GM19372 (cell line): ENCODE measurements at regions not wholly inside any gene's neighbourhood (a gene's known extent, or its start where the extent isn't known, plus 50 kb on each side); places are given as distances from the start of the nearest gene placed in this dataset.

Source experiments
- ATAC-seq: cut with Tn5 transposase; IDR thresholded peaks from one replicate; pipeline ENCODE4 v1.9.1; 2021; ENCODE audit warnings: mild to moderate bottlenecking, low read depth, moderate library complexity; ENCODE audit not compliant: unreplicated experiment

DNA sequence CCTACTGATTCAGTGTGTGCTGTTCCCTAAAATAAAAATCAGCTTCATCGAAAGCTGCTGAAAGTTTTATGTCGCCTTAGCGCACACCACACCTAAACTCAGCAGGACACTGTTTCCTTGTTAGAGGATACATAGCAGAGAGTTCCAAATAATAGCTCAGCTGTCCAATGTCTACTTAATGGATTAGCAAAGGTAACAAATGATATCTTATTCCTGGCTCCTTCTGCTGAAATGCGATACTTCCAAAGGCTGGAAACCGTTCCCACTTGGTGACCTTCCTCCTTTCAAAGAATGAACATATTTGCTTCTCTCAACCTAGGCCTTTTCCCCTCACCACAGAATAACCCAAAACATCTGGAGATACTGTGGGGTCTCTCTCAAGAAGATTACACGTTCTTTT is 189.5 kb upstream of the GMDS start:
- no peak for ATAC-seq

DNA sequence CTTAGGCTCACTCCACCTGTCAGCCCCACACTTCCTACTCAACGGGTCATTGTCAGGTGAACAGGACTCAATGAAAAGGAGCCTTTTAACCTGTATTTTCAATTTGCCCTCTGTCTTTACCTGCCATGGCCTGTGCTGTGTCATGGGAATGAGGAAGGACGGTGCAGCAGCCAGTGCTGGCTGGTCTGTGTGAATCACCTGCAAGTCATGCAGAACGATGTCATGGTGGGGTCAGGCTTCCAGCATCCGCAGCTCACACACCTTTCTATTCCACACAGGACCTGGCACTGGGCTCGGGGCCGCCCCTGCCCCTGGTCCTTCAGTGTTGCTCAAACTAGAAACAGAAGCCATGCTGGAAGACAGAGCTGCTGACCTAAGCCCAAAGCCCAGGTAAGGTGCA is 188.7 kb upstream of the GMDS start:
- no peak for ATAC-seq

DNA sequence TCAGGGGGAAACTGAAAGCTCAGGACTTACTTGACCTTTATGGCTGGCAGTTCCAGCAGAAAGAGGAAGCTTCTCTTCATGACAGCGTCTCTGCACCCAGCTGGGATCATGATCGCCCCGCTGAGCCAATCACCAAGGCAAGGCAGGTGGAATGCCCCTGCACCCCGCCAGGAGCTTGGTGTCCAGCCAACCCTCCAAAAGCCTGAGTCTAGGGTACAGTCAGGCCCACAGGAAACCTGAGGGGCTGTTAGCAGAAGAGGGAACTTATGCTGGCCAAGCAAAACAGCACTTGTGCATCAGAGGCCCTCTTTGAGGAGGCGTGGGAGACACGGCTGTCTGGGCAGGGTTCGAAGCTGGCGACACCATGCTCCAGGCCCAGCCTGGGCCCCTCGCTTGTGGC is 188.3 kb upstream of the GMDS start:
- ATAC-seq: no peak

DNA sequence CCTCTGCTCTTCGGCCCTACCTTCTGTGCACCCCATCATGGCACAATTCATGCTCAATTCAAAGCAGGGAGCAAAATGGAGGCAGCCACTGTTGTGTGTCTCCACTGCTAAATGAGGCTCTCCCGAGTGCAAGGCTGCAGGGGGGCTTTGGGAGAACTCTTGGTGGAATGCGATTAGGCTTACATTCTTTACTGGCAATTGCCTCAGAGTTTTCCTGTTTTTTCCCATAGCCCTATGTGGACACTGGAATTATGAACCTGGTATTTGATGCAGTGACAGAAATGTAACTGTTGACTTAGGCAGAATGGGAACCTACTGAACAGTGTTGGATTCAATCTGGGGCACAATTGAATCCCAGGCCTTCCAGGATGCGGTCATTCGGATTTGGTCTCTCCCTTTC is 187.9 kb upstream of the GMDS start:
- no peak for ATAC-seq

DNA sequence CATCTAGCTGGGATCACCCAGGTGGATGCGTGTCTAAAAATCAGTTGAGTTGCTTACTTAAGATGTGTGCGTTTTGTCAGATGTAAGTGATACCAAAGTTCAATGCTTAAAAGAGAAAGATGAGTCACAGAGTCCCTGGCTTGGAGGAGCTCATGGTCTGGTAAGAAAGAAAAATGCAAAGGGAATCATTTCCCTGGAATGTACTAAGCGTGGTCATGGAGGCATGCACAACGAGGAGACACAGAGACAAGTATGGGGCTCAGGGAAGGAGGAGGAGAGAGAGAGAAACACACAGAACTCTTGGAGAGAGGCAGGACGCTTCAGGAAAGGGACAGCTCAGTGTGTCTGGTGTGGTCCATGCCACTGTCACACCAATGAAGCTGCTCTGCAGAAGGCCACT is 186.9 kb upstream of the GMDS start:
- no peak for ATAC-seq

DNA sequence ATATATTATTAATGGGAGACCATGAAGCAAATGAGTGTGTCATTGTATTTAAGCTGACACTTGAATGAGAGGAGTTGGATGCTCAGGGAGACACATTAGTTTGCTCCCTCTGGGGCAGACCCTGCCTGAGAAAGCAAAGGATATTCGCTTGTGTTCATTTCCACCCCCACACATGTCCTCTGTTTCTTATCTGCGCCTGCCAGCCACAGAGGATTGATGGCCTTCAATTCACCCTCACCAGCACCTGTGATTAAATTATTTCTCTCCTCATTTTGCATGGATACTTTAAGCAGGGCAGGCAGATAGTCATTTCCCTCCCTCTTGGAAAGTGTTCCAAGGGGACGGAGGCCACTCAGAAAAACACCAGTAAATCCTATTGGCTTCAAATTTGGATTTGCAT is 185.2 kb upstream of the GMDS start:
- no peak for ATAC-seq

DNA sequence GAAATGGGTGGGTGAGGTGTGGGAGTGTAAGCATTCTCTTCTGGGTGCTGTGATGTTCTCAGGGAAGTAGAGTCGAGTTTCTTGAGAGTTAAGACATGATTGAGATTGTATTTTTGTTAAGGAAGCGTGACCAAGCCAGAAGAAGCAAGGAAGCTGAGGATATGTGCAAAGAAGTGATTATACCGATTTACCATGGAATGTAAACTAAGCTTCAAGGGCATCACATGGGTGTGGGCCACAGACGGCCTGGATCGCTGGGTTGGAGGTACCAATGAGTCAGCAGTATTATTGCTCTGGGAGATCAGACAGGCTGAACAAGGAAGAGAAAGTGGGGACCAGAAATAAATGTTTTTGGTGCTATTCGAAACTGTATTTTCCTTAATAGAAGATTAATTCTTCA is 184.1 kb upstream of the GMDS start:
- ATAC-seq: no peak

DNA sequence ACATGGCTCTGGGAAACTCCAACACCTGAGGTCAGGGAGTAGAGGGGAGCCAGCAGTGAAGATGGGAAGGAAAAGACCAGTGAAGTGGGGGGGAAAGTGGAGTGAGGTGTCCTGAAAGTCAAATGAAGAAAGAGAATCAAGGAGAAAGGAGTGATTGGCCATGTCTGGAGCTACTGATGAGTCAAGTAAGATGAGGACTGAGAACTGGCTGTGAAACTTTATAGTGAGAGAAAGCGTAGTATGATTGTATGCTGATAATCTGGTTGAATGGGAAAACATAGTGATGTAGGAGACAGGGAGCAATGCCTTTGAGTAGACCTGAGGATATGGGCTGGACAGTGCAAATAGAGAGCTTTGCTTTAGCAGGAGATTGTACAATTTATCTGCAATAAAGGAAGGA is 183.6 kb upstream of the GMDS start:
- no peak for ATAC-seq

DNA sequence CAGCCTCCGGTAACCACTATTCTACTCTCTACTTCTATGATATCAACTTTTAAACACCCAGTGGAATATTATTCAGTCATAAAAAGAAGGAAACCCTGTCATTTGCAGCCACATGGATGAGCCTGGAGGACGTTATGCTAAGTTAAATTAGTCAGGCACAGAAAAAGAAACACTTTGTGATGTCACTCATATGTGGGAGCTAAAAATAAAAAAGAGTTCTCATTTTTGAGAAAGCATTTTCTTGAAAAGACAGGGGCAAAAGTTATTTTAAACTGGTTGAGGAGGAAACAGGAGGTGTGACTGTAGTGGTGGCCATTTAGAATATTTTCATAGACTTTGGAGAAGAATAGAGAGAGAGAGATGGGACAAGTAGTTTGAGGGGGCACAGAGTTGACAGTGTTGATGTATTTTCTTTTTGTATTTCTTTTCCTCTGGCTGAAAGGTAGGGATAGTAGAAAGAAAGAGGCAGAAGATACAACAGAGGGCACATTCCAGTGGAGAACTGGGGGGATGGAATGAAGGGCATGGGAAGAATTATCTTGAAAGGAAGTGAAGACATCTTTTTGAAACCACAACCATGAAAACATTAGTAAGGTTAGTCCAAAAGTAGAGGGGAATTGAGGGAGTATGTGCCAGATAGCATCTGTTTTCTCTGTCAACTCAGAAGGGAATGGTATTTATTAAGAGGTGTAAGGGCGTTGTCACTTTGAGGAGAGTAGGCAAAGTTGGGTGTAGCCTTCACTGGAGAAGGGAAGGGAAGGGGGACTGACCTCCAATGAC is 181.3 kb upstream of the GMDS start:
- no peak for ATAC-seq

DNA sequence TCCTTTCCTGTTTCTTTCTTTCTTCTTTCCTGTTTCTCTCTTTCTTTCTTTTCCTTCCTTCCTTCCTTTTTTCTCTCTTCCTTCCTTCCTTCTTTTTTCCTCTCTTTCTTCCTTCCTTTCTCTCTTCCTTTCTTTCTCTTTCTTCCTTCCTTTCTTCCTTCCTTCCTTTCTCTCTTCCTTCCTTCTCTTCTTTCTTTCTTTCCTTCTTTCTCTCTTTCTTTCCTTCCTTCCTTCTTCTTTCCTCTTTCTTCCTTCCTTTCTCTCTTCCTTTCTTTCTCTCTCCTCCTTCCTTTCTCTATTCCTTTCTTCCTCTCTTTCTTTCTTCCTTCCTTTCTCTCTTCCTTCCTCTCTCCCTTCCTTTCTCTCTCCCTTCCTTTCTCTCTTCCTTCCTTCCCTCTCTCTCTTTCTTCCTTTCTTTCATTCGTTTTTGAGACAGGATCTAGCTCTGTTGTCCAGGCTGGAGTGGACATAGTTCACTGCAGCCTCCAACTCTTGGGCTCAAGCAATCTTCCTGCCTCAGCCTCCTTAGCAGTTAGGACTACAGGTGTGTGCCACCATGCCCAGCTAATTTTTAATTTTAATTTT is 170.8 kb upstream of the GMDS start:
- ATAC-seq: no peak

DNA sequence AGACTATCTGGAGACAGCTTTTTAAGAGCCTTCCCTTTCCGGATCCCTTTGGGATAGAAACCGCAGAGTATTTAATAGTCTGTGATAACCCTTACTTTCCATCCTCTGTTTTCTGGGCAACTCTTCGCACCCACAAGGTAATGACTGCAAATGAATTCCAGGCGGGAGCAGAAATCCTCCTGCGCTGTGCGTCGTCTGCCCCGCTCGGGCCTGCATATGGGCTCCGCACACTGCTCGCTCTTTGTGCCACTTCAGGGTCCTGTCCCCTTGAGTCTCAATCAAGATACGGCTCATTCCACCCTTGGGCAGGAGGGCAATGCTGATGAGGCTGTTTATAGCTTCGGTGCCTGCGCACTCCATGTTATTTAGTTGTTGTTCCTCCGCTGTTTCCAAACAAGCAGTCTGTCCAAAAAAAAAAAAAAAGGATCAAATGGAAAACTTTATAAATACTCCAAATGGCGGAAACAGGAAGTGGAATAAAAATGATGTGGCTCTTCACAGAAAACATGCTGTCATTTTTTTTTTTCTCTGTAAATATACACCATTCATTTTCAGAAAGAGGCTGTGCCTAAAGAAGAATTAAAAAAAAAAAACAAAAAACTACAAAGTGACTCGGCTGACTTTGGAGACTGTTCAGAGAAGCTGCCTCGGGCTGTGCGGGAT is 169.6 kb upstream of the GMDS start:
- ATAC-seq: no peak

DNA sequence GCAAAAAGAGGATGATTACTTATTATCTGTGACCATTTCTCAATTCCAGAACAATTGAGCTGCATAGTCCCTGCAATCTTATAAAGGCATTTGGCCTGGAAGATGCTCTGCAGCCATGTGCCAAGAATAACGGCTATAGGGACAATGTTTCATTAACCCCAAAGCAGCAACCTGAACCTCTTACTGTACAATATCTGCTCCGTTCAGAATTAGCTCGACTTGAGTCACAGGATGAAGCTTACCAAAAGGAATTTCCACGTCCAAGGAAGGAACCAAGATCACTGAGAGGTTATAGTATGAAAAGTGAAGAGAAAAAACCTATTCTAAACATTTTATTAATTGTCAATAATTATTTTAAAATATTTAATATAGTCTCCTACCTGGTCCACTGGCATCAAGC is 167.3 kb upstream of the GMDS start:
- ATAC-seq: no peak

DNA sequence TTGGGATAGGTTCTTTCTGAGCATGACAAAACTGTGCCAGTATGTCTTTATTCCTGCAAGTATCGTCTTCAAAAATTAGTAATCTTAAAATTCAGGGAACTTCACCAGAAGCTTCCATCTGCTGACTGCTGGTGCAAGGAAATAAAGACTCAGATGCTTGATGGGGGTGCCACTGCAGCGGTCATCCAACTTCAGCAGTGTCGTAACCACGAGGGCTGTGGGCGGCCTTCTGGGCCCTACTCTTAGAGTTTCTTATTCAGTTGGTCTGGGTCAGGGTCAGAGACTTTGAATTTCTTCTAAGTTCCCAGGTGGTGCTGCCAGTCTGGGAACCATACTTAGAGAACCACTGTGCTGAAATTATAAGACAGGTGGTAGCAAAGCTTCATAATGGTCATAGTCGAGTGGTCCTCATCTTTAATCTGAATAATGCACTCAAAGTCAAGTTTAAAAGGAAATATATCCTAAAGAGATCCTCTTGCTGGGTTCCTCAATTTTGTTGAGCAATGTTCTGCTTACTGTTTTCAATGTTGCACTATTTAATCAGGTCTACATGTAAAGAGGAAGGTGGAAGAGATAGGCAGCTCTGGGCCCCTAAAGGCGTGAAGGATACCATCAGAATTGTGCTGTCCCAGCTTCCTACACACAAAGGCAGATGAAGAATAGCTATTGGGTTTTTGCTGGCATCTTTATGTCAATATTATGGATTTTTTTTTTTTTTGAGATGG is 165.4 kb upstream of the GMDS start:
- no peak for ATAC-seq

DNA sequence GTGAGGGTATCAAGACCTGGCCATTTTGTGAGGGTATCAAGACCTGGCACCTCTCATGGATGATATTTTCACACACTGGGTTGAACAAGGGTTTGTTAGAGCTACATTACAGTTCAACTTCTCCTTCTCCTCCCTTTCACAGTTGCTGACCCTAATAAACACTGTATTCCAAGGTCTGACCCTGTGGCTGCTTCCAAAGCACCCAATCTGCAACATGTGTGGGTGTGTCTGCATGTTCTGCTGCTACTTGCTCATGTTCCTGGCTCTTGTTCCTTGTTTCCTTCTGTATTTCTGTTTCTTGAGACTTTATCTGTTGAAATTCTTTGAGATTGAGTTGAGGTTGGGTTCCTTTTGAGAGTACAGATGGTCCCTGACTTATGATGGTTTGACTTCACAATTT is 162.1 kb upstream of the GMDS start:
- ATAC-seq: no peak

DNA sequence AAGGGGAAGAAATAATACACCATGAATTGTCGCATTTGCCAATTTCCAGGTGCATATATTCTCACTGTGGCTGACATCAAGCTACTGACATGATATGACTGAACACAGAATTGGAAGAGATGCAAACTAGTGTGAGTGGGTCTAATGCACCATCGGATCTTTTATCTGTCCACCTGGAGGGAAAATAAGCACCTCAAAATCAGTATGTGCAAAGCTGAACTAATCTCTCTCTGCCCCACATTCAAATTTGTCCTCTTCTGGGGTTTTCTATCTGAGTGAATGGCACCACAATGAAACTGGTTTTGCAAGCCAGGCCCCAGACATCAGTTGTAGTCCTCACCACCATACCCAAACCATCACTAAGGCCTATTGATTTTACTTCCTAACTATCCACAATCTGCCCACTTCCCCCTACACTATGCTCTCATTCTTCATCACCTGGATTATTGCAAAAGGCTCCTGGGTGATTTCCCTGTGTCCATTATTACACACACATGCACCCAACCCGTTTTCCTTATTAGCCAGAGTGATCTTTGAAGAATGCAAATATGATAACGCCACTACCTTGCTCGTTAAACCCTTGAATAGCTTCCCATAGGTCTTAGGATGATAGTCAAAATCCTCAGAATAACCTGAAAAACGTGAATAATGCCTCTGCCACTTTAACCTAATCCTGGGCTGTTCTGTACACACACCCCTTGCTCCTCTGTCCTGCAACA is 159.0 kb upstream of the GMDS start:
- ATAC-seq: no peak

DNA sequence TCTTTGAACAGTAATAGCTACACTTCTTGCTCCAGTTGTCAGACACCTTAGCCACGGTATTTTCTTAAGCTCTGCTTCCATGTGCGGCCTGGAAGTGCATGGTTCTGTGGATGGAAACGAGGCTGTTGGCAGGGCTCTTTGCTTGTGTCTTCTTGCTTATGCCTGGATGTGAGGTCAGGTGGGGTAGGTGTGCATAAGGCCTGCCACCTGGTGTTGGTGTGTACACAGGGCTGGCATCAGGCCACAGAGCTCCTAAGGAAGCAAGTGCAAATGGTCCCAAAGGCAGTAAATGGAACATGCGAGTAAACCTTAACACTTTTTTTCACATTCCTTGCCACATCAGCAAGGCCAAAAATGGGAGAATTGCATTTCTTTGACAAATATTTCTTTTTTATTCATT is 158.1 kb upstream of the GMDS start:
- no peak for ATAC-seq

DNA sequence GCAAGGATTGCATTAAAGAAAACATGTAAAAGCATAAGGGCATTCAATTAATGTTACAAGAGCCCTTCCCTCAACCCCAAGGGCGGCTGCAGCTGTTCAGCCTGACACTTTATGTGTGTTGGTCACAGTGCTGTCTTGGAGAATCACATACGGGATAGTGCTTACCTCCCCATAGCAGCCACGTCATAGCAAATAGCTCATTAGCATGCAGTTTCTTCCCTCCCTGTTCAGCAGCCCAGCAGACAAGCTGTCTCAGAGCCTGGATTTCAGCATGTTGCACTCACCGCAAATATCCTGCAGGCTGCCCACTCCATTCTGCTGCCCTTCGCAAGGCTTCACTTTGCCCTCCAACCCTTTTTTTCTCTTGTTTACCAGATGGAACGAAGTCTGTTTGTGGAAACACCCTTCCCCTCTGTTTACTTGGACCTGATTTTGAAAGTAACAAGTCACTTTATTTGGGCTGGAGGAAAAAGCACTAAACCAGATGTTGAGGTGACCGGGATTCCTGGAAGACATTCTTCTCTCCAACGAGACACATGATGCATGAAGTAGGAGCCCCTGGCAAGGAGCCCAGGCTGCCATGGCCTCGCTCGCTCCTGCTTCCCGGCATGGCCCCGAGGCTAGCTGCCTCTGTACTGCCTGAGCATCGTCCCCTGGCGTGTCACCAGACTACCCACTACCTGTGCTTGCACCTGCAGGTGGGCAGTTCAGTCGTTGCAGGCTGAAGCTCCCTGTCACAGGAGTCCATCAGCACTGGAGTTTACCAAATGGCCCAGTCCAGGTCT is 151.6 kb upstream of the GMDS start:
- ATAC-seq: no peak

DNA sequence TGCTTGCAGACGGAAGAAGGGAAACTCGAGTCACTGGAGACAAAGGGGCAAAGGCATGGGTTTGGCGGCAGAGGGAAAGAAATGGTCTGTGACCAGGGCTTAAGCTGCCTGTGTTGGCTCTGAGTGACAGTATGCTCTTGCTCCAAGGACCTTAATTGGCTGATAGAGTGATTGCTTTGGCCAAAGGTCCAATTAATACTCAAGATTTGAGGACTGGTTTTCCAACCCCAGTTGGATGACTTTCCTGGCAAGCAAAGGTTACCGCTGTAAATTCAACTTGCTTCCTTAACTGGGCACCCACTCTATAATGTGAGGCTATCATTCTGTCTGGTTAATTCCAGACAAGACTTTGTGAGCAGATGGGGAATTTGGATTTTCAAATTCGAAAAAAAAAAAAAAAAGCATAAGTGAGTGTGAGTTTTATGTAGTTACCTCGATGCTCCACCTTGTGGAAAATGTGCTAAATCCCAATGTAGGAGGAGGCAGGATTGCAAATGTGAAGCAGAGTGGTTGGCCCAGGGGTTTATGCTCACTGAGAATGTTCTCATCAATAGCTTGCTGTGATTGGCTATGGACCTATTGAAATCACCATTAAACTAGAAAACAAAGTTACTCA is 150.7 kb upstream of the GMDS start:
- no peak for ATAC-seq

DNA sequence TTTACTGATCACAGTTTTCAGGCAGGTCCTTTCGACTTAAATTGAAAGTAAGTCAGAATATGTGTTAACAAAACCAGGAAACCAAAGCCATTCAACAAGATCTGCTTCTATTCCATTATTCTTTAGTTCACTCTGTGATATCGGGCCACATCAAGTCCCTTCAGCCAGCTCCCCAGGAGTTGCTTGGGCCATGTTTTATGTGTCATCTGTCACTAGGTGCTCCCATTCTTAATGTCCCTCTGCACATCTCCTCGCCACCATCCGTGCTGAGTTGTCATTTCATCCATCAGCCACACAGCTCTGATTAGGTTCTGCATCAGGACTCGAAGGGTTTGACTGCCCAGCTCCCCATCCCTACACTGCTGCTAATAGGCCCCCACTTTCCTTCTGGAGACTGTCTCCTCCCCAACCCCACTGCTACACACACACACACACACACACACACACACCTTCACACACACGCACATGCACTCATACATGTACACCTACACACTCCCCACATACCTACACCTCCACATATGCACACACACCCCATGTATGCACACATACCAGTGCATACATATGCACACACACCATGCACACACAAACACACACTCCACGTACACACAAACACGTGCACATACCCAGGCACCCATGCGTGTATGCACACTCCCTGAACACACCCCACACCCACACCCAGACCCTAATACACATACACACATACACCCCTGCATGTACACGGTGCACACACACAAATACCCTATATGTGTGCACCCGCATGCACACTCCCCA is 143.3 kb upstream of the GMDS start:
- no peak for ATAC-seq
